ENCODE measurements at regions not wholly inside any gene's neighbourhood (a gene's known extent, or its start where the extent isn't known, plus 50 kb on each side); places are given as distances from the start of the nearest gene placed in this dataset.

GRCh38 chr16:77132051-77132618 is 58.9 kb upstream of the MON1B start:
- no peak for FAIRE-seq
- no peak for DNase-seq (ENCODE audit: insufficient read length)
- TF ChIP-seq POLR2AphosphoS5 (IDR thresholded peaks at IDR 0.05; ENCODE audit: low read depth, low read length) (no peak), POLR2A (IDR thresholded peaks at IDR 0.05; ENCODE audit: low read depth, low read length) (no peak), TAF1 (IDR thresholded peaks at IDR 0.05; ENCODE audit: borderline replicate concordance, low read depth, low read length) (no peak)

GRCh38 chr16:77133706-77134105 is 57.3 kb upstream of the MON1B start:
- TF ChIP-seq POLR2A (IDR thresholded peaks at IDR 0.05; ENCODE audit: low read depth, low read length) (no peak), POLR2AphosphoS5 (IDR thresholded peaks at IDR 0.05; ENCODE audit: low read depth, low read length) (no peak), TAF1 (IDR thresholded peaks at IDR 0.05; ENCODE audit: borderline replicate concordance, low read depth, low read length) (no peak)
- FAIRE-seq (no peak), DNase-seq (ENCODE audit: insufficient read length) (no peak)

- DNase-seq (ENCODE audit: insufficient read length) (no peak), FAIRE-seq (no peak)
- TF ChIP-seq TAF1 (IDR thresholded peaks at IDR 0.05; ENCODE audit: borderline replicate concordance, low read depth, low read length) (no peak), POLR2AphosphoS5 (IDR thresholded peaks at IDR 0.05; ENCODE audit: low read depth, low read length) (no peak), POLR2A (IDR thresholded peaks at IDR 0.05; ENCODE audit: low read depth, low read length) (no peak)
Measured at GRCh38 chr16:77137045-77137444, 53.9 kb upstream of the MON1B start.
